HFF-Myc (cell line): ENCODE measurements at regions not wholly inside any gene's neighbourhood (a gene's known extent, or its start where the extent isn't known, plus 50 kb on each side); places are given as distances from the start of the nearest gene placed in this dataset.
A peak's percentile ranks its signal among the peaks of the same experiment; 100 is the strongest.

ENCODE experiments used
- DNase-seq: peaks from one replicate; pipeline ENCODE4 v3.0.0-alpha.2; 2011; ENCODE audit warnings: low read depth; ENCODE audit errors: extremely low read depth
- H3K4me3 ChIP-seq: replicated peaks from 2 replicates; pipeline ENCODE4 v1.5.1; 2011; ENCODE audit warnings: low read depth, mild to moderate bottlenecking, control low read depth, low read length
- CTCF ChIP-seq: IDR thresholded peaks from 2 replicates; pipeline ENCODE4 v1.5.1; 2012; ENCODE audit warnings: mild to moderate bottlenecking, low read depth, low read length, control low read depth; ENCODE audit errors: missing control alignments

GRCh38 chr4:89539797-89540711, 232.5 kb upstream of the GPRIN3 start:
- peak; percentile 10 for DNase-seq
- no peak for TF ChIP-seq CTCF
- no peak overlapping the region for H3K4me3 ChIP-seq

- no peak for TF ChIP-seq CTCF
- no peak overlapping the region for H3K4me3 ChIP-seq
- peak; percentile 60 for DNase-seq
These were observed 231.8 kb upstream of the GPRIN3 start for GRCh38 chr4:89539374-89539773.

DNA sequence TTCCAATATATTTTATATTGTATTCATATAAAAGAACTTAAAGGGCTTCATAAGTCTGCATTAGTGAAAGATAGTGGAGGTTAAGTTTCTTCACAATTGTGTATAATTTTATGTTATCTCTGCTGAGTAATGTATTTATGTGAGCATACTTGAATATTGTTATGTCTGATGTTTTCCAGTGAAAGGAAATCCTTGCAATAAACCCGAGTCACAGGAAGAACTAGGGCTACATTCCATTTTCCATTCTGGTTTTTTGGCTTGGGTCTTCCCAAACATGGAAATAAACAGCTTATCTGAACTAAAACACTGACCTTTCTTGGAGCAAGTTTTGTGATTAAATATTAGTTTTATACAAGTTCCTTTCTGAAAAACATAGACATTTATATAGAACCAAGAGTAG, 231.3 kb upstream of the GPRIN3 start:
- TF ChIP-seq CTCF = no peak
- H3K4me3 ChIP-seq = no peak overlapping the region
- no peak for DNase-seq

DNA sequence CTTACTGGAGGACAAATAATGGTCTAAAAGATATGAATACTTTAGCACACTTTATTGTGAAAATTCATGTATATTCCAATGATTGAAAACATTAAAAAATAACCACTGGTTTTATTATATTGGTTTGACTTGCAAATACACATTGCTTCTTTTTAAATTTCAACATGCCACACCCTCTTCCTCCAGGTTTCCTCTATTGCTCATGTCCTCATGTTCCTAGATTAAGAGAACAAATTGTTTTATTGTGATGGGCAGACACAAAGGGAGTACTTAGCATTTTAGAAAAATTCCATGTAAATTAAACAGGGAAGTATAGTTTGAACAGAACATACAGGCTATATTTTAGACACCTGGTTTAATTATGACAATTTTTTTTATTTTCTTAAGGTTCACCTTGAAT, 230.6 kb upstream of the GPRIN3 start:
- no peak overlapping the region for H3K4me3 ChIP-seq
- TF ChIP-seq CTCF = no peak
- no peak for DNase-seq

DNA sequence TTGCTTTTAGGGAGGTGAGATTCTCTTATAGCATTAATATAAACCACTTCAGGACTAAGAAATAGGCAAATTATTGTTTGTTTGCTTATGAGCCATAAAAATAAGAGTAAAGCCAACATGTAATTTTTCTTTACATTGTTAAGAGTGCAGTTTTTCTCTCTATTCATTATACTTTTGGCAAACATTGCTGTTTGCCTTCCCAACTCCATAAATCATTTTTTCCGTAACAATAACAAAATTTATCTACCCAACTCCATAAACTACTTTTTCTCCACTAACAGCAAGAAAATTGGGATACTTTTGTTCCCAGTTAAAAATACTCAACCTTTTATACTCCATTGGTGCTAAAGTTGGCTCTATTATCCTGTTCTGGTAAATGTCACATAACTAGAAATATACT, 229.7 kb upstream of the GPRIN3 start:
- no peak overlapping the region for H3K4me3 ChIP-seq
- TF ChIP-seq CTCF = no peak
- no peak for DNase-seq

GRCh38 chr4:89535251-89535650, 227.7 kb upstream of the GPRIN3 start:
- H3K4me3 ChIP-seq = no peak overlapping the region
- DNase-seq = no peak
- no peak for TF ChIP-seq CTCF
